Smooth muscle cell (in vitro differentiated cells): ENCODE measurements at regions not wholly inside any gene's neighbourhood (a gene's known extent, or its start where the extent isn't known, plus 50 kb on each side); places are given as distances from the start of the nearest gene placed in this dataset.
A peak's percentile ranks its signal among the peaks of the same experiment; 100 is the strongest.

Source experiments
- DNase-seq: peaks from one replicate; lab custom pipeline; 2025; ENCODE audit not compliant: unreplicated experiment; lab: John Stamatoyannopoulos, UW
- H2AFZ ChIP-seq: fragments of 200-600 bp; sonication (generic); 2 replicates; pipeline ENCODE4 v1.6.0; 2016; ENCODE audit warnings: antibody characterized with exemption, low read depth, mild to moderate bottlenecking
- H3F3A ChIP-seq: fragments of 200-600 bp; sonication (generic); 2 replicates; pipeline ENCODE4 v1.6.0; 2017; ENCODE audit warnings: antibody characterized with exemption, low read depth
- H3K27ac ChIP-seq: fragments of 200-600 bp; sonication (generic); 2 replicates; pipeline ENCODE4 v1.5.1; 2016; ENCODE audit warnings: low read depth, mild to moderate bottlenecking
- H3K27me3 ChIP-seq: fragments of 200-600 bp; sonication (generic); 2 replicates; pipeline ENCODE4 v1.6.1; 2016; ENCODE audit warnings: low read depth, mild to moderate bottlenecking
- H3K36me3 ChIP-seq: fragments of 200-600 bp; sonication (generic); 2 replicates; pipeline ENCODE4 v1.5.1; 2016; ENCODE audit warnings: low read depth
- H3K4me1 ChIP-seq: fragments of 200-600 bp; sonication (generic); 2 replicates; pipeline ENCODE4 v1.5.1; 2016; ENCODE audit warnings: low read depth
- H3K4me2 ChIP-seq: fragments of 200-600 bp; sonication (generic); 2 replicates; pipeline ENCODE4 v1.6.0; 2016; ENCODE audit warnings: mild to moderate bottlenecking
- H3K4me3 ChIP-seq: fragments of 200-600 bp; sonication (generic); 2 replicates; pipeline ENCODE4 v1.5.1; 2016; ENCODE audit warnings: mild to moderate bottlenecking
- H3K79me2 ChIP-seq: fragments of 200-600 bp; sonication (generic); 2 replicates; pipeline ENCODE4 v1.6.0; 2016; ENCODE audit warnings: low read depth, mild to moderate bottlenecking
- H3K9ac ChIP-seq: fragments of 200-600 bp; sonication (generic); 2 replicates; pipeline ENCODE4 v1.6.0; 2016; ENCODE audit warnings: low read depth
- H3K9me3 ChIP-seq: fragments of 200-600 bp; sonication (generic); replicated peaks from 2 replicates; pipeline ENCODE4 v1.5.1; 2016; ENCODE audit warnings: low read depth
- H4K20me1 ChIP-seq: fragments of 200-600 bp; sonication (generic); 2 replicates; pipeline ENCODE4 v1.6.0; 2016; ENCODE audit warnings: low read depth
- WGBS: methylation state at CpG from one replicate; pipeline ENCODE4 v1.1.7; 2016; ENCODE audit warnings: low lambda C conversion rate; 5-methylcytosine and 5-hydroxymethylcytosine counted together
- TF ChIP-seq, protein P1 (sequence below): fragments of 200-600 bp; sonication (generic); IDR thresholded peaks from 2 replicates; pipeline ENCODE4 v1.5.1; 2017; ENCODE audit warnings: borderline replicate concordance, mild to moderate bottlenecking, antibody characterized with exemption; ENCODE audit not compliant: insufficient read depth, poor library complexity, severe bottlenecking

DNA sequence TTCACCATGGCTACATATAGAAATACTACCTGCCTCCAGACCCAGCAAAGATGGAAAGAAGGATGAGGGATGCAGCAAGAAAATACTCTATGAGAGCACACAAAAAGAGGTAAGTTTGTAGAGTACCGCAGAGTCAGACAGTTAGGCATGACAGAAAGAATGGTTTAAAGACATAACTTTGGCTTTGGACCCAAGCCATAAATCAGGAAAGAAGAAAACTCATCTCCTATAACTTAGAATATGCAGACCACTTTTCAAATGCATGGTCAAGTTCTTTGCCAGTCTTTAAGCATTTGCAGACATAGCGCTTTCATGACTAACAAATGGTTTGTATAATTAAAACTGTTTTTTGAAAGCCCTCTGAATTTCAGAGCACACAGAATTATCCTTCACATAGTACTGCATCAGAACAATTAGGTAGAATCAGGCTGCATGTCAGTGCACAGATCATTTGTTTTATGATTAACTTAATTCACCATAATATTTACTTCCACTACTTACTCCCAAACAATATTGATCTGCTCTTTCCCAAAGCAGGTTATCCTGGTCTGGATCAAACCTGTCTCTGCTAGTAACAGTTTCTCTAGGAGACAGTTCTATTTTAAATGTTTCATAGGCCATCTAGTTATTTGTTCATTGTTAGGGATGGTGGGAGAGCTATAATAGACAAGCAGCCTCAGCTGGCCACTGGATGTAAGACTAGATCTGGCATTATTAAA, 280.7 kb upstream of the NR5A2 start:
- H3K4me2 ChIP-seq = no peak overlapping the region
- H3K4me1 ChIP-seq = no peaks in the 10 kb centered on the region
- WGBS = 100% methylated on average over 2 of the region's 2 CpGs
- H3K4me3 ChIP-seq = no peak overlapping the region
- no peaks in the 10 kb centered on the region for H3K9me3 ChIP-seq
- H3K36me3 ChIP-seq = no peaks in the 10 kb centered on the region
- H3F3A ChIP-seq = no peaks in the 10 kb centered on the region
- H2AFZ ChIP-seq = no peak overlapping the region
- no peaks in the 10 kb centered on the region for H3K79me2 ChIP-seq
- no peak overlapping the region for H3K9ac ChIP-seq
- H4K20me1 ChIP-seq = no peaks in the 10 kb centered on the region
- TF ChIP-seq, protein P1, sequence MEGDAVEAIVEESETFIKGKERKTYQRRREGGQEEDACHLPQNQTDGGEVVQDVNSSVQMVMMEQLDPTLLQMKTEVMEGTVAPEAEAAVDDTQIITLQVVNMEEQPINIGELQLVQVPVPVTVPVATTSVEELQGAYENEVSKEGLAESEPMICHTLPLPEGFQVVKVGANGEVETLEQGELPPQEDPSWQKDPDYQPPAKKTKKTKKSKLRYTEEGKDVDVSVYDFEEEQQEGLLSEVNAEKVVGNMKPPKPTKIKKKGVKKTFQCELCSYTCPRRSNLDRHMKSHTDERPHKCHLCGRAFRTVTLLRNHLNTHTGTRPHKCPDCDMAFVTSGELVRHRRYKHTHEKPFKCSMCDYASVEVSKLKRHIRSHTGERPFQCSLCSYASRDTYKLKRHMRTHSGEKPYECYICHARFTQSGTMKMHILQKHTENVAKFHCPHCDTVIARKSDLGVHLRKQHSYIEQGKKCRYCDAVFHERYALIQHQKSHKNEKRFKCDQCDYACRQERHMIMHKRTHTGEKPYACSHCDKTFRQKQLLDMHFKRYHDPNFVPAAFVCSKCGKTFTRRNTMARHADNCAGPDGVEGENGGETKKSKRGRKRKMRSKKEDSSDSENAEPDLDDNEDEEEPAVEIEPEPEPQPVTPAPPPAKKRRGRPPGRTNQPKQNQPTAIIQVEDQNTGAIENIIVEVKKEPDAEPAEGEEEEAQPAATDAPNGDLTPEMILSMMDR = no peak
- H3K27me3 ChIP-seq = peaks cover 32% of the 10 kb centered on the region
- H3K27ac ChIP-seq = no peak overlapping the region
- DNase-seq = no peak

DNA sequence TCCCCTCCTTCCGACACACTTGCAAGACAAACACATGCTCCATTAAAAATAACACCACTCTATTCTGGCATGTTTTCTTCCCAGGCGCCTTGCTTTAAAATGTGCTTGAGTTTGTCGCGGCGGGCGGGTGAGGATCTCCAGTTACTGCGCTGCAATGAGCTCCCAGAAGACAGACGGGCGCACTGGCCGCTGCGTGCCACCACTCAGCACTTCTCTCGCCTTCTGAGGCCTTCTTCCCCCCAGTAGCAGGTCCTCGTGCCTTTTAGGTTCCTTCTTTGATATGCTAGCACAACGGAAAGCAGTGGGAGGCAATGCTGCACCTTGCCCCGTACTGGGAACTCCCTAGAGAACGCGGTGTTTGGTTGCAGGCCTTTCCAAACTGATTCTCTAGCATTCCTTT, 279.5 kb upstream of the NR5A2 start:
- WGBS = 24% methylated on average over 17 of the region's 17 CpGs
- DNase-seq = no peak

DNA sequence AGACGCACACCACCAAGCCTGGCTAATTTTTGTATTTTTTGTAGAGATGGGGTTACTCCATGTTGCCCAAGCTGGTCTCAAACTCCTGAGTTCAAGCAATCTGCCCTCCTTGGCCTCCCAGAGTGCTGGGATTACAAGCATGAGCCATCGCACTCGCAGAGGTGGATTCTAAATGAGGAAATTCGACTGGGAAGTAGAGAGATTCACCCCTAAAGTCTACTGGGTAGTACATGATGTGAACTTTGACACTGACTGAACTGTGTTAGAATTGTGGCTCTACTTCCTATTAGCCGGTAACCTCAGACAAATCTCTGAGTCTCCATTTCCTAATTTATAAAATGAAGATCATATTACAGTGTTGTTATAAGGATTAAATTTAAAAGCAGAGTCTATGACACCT, 276.0 kb upstream of the NR5A2 start:
- no peak overlapping the region for H2AFZ ChIP-seq
- peaks cover 31% of the 10 kb centered on the region for H3K27me3 ChIP-seq
- H3K4me1 ChIP-seq = no peaks in the 10 kb centered on the region
- H4K20me1 ChIP-seq = no peaks in the 10 kb centered on the region
- H3F3A ChIP-seq = no peaks in the 10 kb centered on the region
- H3K4me2 ChIP-seq = no peak overlapping the region
- H3K79me2 ChIP-seq = no peaks in the 10 kb centered on the region
- TF ChIP-seq, protein P1 = no peak
- no peak for DNase-seq
- 91% methylated on average over 5 of the region's 5 CpGs for WGBS
- no peak overlapping the region for H3K9ac ChIP-seq
- no peaks in the 10 kb centered on the region for H3K9me3 ChIP-seq
- no peaks in the 10 kb centered on the region for H3K36me3 ChIP-seq
- H3K27ac ChIP-seq = no peak overlapping the region
- no peak overlapping the region for H3K4me3 ChIP-seq

More for the DNA sequence above, 279.5 kb upstream of the NR5A2 start:
- Histone ChIP-seq H3K36me3 (no peaks in the 10 kb centered on the region), H3K27me3 (peaks cover 32% of the 10 kb centered on the region), H3F3A (no peaks in the 10 kb centered on the region), H4K20me1 (no peaks in the 10 kb centered on the region), H2AFZ (peak overlapping the region; percentile 63), H3K4me1 (no peaks in the 10 kb centered on the region), H3K4me2 (peak overlapping the region; percentile 10), H3K27ac (no peak overlapping the region), H3K9ac (no peak overlapping the region), H3K9me3 (no peaks in the 10 kb centered on the region), H3K4me3 (no peak overlapping the region), H3K79me2 (no peaks in the 10 kb centered on the region)
- TF ChIP-seq, protein P1 = no peak
